Fibroblast of villous mesenchyme (primary cell): ENCODE measurements at regions not wholly inside any gene's neighbourhood (a gene's known extent, or its start where the extent isn't known, plus 50 kb on each side); places are given as distances from the start of the nearest gene placed in this dataset.

Experiments
- DNase-seq: peaks from one replicate; pipeline ENCODE4 v3.0.0-alpha.2; 2010; ENCODE audit warnings: low read depth
- H3K4me3 ChIP-seq: 2 replicates; pipeline ENCODE4 v1.5.1; 2011; ENCODE audit warnings: low read depth, mild to moderate bottlenecking, low read length
- CTCF ChIP-seq: IDR thresholded peaks from 2 replicates; pipeline ENCODE4 v1.5.1; 2012; ENCODE audit warnings: low read depth, mild to moderate bottlenecking, low read length; ENCODE audit not compliant: insufficient read depth

- TF ChIP-seq CTCF = no peak
- no peak overlapping the region for H3K4me3 ChIP-seq
- DNase-seq = no peak
These were observed 142.1 kb downstream of the CD83 start for GRCh38 chr6:14259594-14260152.

- no peak overlapping the region for H3K4me3 ChIP-seq
- DNase-seq = no peak
- TF ChIP-seq CTCF = no peak
These were observed 143.3 kb downstream of the CD83 start for GRCh38 chr6:14260839-14261238.

- TF ChIP-seq CTCF = no peak
- no peak for DNase-seq
- H3K4me3 ChIP-seq = no peak overlapping the region
These were observed 146.4 kb downstream of the CD83 start for GRCh38 chr6:14263881-14264424.

- no peak for DNase-seq
- H3K4me3 ChIP-seq = no peak overlapping the region
- TF ChIP-seq CTCF = no peak
These were observed 147.8 kb downstream of the CD83 start for GRCh38 chr6:14265049-14266021.

- no peak overlapping the region for H3K4me3 ChIP-seq
- TF ChIP-seq CTCF = no peak
- DNase-seq = no peak
These were observed 148.7 kb downstream of the CD83 start for GRCh38 chr6:14266266-14266665.

GRCh38 chr6:14267885-14268660 lies 150.5 kb downstream of the CD83 start:
- H3K4me3 ChIP-seq = no peak overlapping the region
- no peak for TF ChIP-seq CTCF
- no peak for DNase-seq
